Neural progenitor cell (in vitro differentiated cells): ENCODE measurements at regions not wholly inside any gene's neighbourhood (a gene's known extent, or its start where the extent isn't known, plus 50 kb on each side); places are given as distances from the start of the nearest gene placed in this dataset.

Source experiments
- DNase-seq: peaks from one replicate; pipeline ENCODE4 v3.0.0-alpha.2; 2016; ENCODE audit warnings: low spot score
- H2AFZ ChIP-seq: fragments of 200-600 bp; sonication (generic); replicated peaks from 2 replicates; pipeline ENCODE4 v1.6.1; 2016; ENCODE audit warnings: antibody characterized with exemption
- H3F3A ChIP-seq: fragments of 200-600 bp; sonication (generic); 2 replicates; pipeline ENCODE4 v1.6.1; 2016; ENCODE audit warnings: antibody characterized with exemption, low read depth
- H3K27ac ChIP-seq: fragments of 200-600 bp; sonication (generic); 2 replicates; pipeline ENCODE4 v1.5.1; 2016; ENCODE audit warnings: mild to moderate bottlenecking
- H3K27me3 ChIP-seq: fragments of 200-600 bp; sonication (generic); 2 replicates; pipeline ENCODE4 v1.6.1; 2016; ENCODE audit warnings: mild to moderate bottlenecking, moderate library complexity
- H3K36me3 ChIP-seq: fragments of 200-600 bp; sonication (generic); 2 replicates; pipeline ENCODE4 v1.5.1; 2016
- H3K4me1 ChIP-seq: fragments of 200-600 bp; sonication (generic); 2 replicates; pipeline ENCODE4 v1.6.1; 2016; ENCODE audit warnings: mixed run types
- H3K4me2 ChIP-seq: fragments of 200-600 bp; sonication (generic); 2 replicates; pipeline ENCODE4 v1.6.1; 2016
- H3K4me3 ChIP-seq: fragments of 200-600 bp; sonication (generic); 2 replicates; pipeline ENCODE4 v1.5.1; 2016
- H3K79me2 ChIP-seq: fragments of 200-600 bp; sonication (generic); 2 replicates; pipeline ENCODE4 v1.6.1; 2016; ENCODE audit warnings: low read depth
- H3K9ac ChIP-seq: fragments of 200-600 bp; sonication (generic); 2 replicates; pipeline ENCODE4 v1.6.1; 2016
- H3K9me3 ChIP-seq: fragments of 200-600 bp; sonication (generic); 2 replicates; pipeline ENCODE4 v1.5.1; 2016; ENCODE audit warnings: low read depth
- H4K20me1 ChIP-seq: fragments of 200-600 bp; sonication (generic); 2 replicates; pipeline ENCODE4 v1.6.1; 2016; ENCODE audit warnings: low read depth
- H3K27ac Mint-ChIP-seq: 3 replicates; pipeline ENCODE4 v1.8.0; 2021; ENCODE audit warnings: mixed read lengths
- H3K27me3 Mint-ChIP-seq: 2 replicates; pipeline ENCODE4 v1.8.0; 2022; ENCODE audit warnings: low read depth, mild to moderate bottlenecking, inconsistent platforms, moderate library complexity, mixed read lengths; ENCODE audit not compliant: insufficient read depth
- H3K36me3 Mint-ChIP-seq: 3 replicates; pipeline ENCODE4 v1.8.0; 2021; ENCODE audit warnings: mixed read lengths
- H3K4me1 Mint-ChIP-seq: 3 replicates; pipeline ENCODE4 v1.8.0; 2021; ENCODE audit warnings: mixed read lengths
- H3K4me3 Mint-ChIP-seq: 3 replicates; pipeline ENCODE4 v1.8.0; 2021; ENCODE audit warnings: mild to moderate bottlenecking, moderate library complexity, mixed read lengths
- H3K9me3 Mint-ChIP-seq: 3 replicates; pipeline ENCODE4 v1.8.0; 2020; ENCODE audit warnings: mixed read lengths
- CTCF ChIP-seq: fragments of 200-600 bp; sonication (generic); IDR thresholded peaks from 2 replicates; pipeline ENCODE4 v1.5.1; 2017; ENCODE audit warnings: antibody characterized with exemption, mild to moderate bottlenecking
- EZH2 ChIP-seq: fragments of 200-600 bp; sonication (generic); IDR thresholded peaks from 2 replicates; pipeline ENCODE4 v1.6.1; 2017; ENCODE audit warnings: antibody characterized with exemption, mild to moderate bottlenecking, moderate library complexity
- EZH2phosphoT487 ChIP-seq: fragments of 200-600 bp; sonication (generic); IDR thresholded peaks from 2 replicates; pipeline ENCODE4 v1.6.1; 2017; ENCODE audit warnings: antibody characterized with exemption

- Mint-ChIP-seq H3K27ac (no peak overlapping the region), H3K4me1 (no peaks in the 10 kb centered on the region), H3K36me3 (no peaks in the 10 kb centered on the region), H3K9me3 (peaks cover 2% of the 10 kb centered on the region), H3K27me3 (no peaks in the 10 kb centered on the region), H3K4me3 (no peak overlapping the region)
- Histone ChIP-seq H3K4me3 (no peak overlapping the region), H3K27ac (no peak overlapping the region), H3K4me1 (no peaks in the 10 kb centered on the region), H2AFZ (no peak overlapping the region), H3K27me3 (no peaks in the 10 kb centered on the region), H4K20me1 (no peaks in the 10 kb centered on the region), H3K9ac (no peak overlapping the region), H3K9me3 (no peaks in the 10 kb centered on the region), H3F3A (no peaks in the 10 kb centered on the region), H3K79me2 (no peaks in the 10 kb centered on the region), H3K36me3 (no peaks in the 10 kb centered on the region), H3K4me2 (no peak overlapping the region)
- DNase-seq: no peak
- TF ChIP-seq EZH2phosphoT487: no peak
- TF ChIP-seq EZH2: no peak
- no peak for TF ChIP-seq CTCF
These were observed 271.4 kb upstream of the SEMA6D start for GRCh38 chr15:47445723-47446392.

- Histone ChIP-seq H3K4me2 (no peak overlapping the region), H3K79me2 (no peaks in the 10 kb centered on the region), H3K4me3 (no peak overlapping the region), H2AFZ (no peak overlapping the region), H3K36me3 (no peaks in the 10 kb centered on the region), H3K4me1 (peaks cover 9% of the 10 kb centered on the region), H3K27ac (no peak overlapping the region), H4K20me1 (no peaks in the 10 kb centered on the region), H3F3A (no peaks in the 10 kb centered on the region), H3K9ac (no peak overlapping the region), H3K27me3 (no peaks in the 10 kb centered on the region), H3K9me3 (no peaks in the 10 kb centered on the region)
- TF ChIP-seq EZH2 (no peak), CTCF (no peak), EZH2phosphoT487 (no peak)
- H3K27ac Mint-ChIP-seq: no peak overlapping the region
- peaks cover 4% of the 10 kb centered on the region for H3K36me3 Mint-ChIP-seq
- H3K4me3 Mint-ChIP-seq: no peak overlapping the region
- DNase-seq: no peak
- H3K4me1 Mint-ChIP-seq: peaks cover 6% of the 10 kb centered on the region
- H3K9me3 Mint-ChIP-seq: peaks cover 2% of the 10 kb centered on the region
- peaks cover 2% of the 10 kb centered on the region for H3K27me3 Mint-ChIP-seq
These were observed 256.3 kb upstream of the SEMA6D start for GRCh38 chr15:47460795-47461573.

- Histone ChIP-seq H4K20me1 (no peaks in the 10 kb centered on the region), H3K4me3 (no peak overlapping the region), H3K79me2 (no peaks in the 10 kb centered on the region), H3K4me1 (peaks cover 2% of the 10 kb centered on the region), H3F3A (no peaks in the 10 kb centered on the region), H3K9ac (no peak overlapping the region), H3K27ac (no peak overlapping the region), H3K9me3 (no peaks in the 10 kb centered on the region), H2AFZ (no peak overlapping the region), H3K36me3 (no peaks in the 10 kb centered on the region), H3K27me3 (no peaks in the 10 kb centered on the region), H3K4me2 (no peak overlapping the region)
- DNase-seq: no peak
- peaks cover 2% of the 10 kb centered on the region for H3K9me3 Mint-ChIP-seq
- peaks cover 2% of the 10 kb centered on the region for H3K27me3 Mint-ChIP-seq
- TF ChIP-seq EZH2phosphoT487: no peak
- TF ChIP-seq CTCF: no peak
- H3K4me1 Mint-ChIP-seq: peaks cover 6% of the 10 kb centered on the region
- peaks cover 6% of the 10 kb centered on the region for H3K36me3 Mint-ChIP-seq
- H3K4me3 Mint-ChIP-seq: no peak overlapping the region
- H3K27ac Mint-ChIP-seq: no peak overlapping the region
These were observed 255.6 kb upstream of the SEMA6D start for GRCh38 chr15:47461652-47462141.
